ENCODE measurements at regions not wholly inside any gene's neighbourhood (a gene's known extent, or its start where the extent isn't known, plus 50 kb on each side); places are given as distances from the start of the nearest gene placed in this dataset.

GRCh38 chr10:123402021-123402420 lies 247.8 kb downstream of the BUB3 start:
- no peak for TF ChIP-seq PPARA (CRISPR knock-in tag; IDR thresholded peaks at IDR 0.05; ENCODE audit: borderline replicate concordance)
- TF ChIP-seq, protein P1, sequence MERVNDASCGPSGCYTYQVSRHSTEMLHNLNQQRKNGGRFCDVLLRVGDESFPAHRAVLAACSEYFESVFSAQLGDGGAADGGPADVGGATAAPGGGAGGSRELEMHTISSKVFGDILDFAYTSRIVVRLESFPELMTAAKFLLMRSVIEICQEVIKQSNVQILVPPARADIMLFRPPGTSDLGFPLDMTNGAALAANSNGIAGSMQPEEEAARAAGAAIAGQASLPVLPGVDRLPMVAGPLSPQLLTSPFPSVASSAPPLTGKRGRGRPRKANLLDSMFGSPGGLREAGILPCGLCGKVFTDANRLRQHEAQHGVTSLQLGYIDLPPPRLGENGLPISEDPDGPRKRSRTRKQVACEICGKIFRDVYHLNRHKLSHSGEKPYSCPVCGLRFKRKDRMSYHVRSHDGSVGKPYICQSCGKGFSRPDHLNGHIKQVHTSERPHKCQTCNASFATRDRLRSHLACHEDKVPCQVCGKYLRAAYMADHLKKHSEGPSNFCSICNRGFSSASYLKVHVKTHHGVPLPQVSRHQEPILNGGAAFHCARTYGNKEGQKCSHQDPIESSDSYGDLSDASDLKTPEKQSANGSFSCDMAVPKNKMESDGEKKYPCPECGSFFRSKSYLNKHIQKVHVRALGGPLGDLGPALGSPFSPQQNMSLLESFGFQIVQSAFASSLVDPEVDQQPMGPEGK (CRISPR knock-in tag; IDR thresholded peaks at IDR 0.05; ENCODE audit: borderline replicate concordance), result no peak
- no peak for TF ChIP-seq TCF4 (CRISPR knock-in tag; IDR thresholded peaks at IDR 0.05; ENCODE audit: borderline replicate concordance)
- TF ChIP-seq SNAI2 (CRISPR knock-in tag; IDR thresholded peaks at IDR 0.05), result no peak
- no peak for TF ChIP-seq CSDC2 (CRISPR knock-in tag; IDR thresholded peaks at IDR 0.05)
- no peak for TF ChIP-seq ARNTL (CRISPR knock-in tag; IDR thresholded peaks at IDR 0.05; ENCODE audit: borderline replicate concordance, low read depth)
- no peak for TF ChIP-seq CSRNP3 (CRISPR knock-in tag; IDR thresholded peaks at IDR 0.05)
- TF ChIP-seq ZC3H10 (CRISPR knock-in tag; IDR thresholded peaks at IDR 0.05), result no peak
- TF ChIP-seq CREB5 (CRISPR knock-in tag; IDR thresholded peaks at IDR 0.05; ENCODE audit: low read depth), result no peak
- TF ChIP-seq OSR1 (CRISPR knock-in tag; IDR thresholded peaks at IDR 0.05), result no peak
- TF ChIP-seq ZNF565 (CRISPR knock-in tag; conservative IDR thresholded peaks at IDR 0.05; ENCODE audit: low read depth), result no peak
- TF ChIP-seq ZFP30 (CRISPR knock-in tag; IDR thresholded peaks at IDR 0.05), result no peak
- no peak for TF ChIP-seq ESRRG (CRISPR knock-in tag; IDR thresholded peaks at IDR 0.05)
- no peak for TF ChIP-seq ISL1 (CRISPR knock-in tag; IDR thresholded peaks at IDR 0.05)
- no peak for TF ChIP-seq RARB (CRISPR knock-in tag; IDR thresholded peaks at IDR 0.05)
- no peak for ATAC-seq

GRCh38 chr10:123402656-123403055 lies 248.5 kb downstream of the BUB3 start:
- no peak for ATAC-seq
- no peak for TF ChIP-seq CSRNP3 (CRISPR knock-in tag; IDR thresholded peaks at IDR 0.05)
- TF ChIP-seq TOX (CRISPR knock-in tag; IDR thresholded peaks at IDR 0.05; ENCODE audit: borderline replicate concordance), result no peak
- no peak for TF ChIP-seq TCF4 (CRISPR knock-in tag; IDR thresholded peaks at IDR 0.05; ENCODE audit: borderline replicate concordance)

GRCh38 chr10:123404357-123404756 lies 250.2 kb downstream of the BUB3 start:
- no peak for TF ChIP-seq ARNTL (CRISPR knock-in tag; IDR thresholded peaks at IDR 0.05; ENCODE audit: borderline replicate concordance, low read depth)
- TF ChIP-seq CSRNP3 (CRISPR knock-in tag; IDR thresholded peaks at IDR 0.05), result no peak
- peak; percentile 5; the same call in 1 of the 2 replicates for TF ChIP-seq ZFP30 (CRISPR knock-in tag; IDR thresholded peaks at IDR 0.05)
- TF ChIP-seq ZC3H10 (CRISPR knock-in tag; IDR thresholded peaks at IDR 0.05), result no peak
- TF ChIP-seq GLIS3 (CRISPR knock-in tag; IDR thresholded peaks at IDR 0.05), result no peak
- no peak for ATAC-seq

DNA sequence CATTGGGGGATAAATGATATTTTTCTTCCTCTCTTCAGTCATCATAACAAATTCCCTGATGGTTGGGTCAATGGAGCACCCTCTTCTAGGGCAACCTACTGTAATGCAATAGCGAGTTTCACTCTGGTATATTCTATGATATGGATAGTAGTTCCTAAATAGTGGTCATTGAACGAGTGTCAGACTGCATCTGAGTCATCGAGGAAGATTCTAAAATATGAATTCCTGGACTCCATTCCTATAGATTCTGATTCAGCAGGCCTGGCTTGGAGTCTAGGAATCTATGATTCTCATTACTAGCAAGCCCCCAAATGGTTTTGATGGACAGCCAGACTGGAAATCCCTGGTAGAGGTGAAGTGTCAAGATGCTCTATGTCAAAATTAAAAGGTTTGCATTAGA lies 254.5 kb downstream of the BUB3 start:
- ATAC-seq, result no peak
- no peak for TF ChIP-seq RARB (CRISPR knock-in tag; IDR thresholded peaks at IDR 0.05)
- no peak for TF ChIP-seq ZNF8 (CRISPR knock-in tag; IDR thresholded peaks at IDR 0.05)
- no peak for TF ChIP-seq ZFP30 (CRISPR knock-in tag; IDR thresholded peaks at IDR 0.05)
- no peak for TF ChIP-seq PPARA (CRISPR knock-in tag; IDR thresholded peaks at IDR 0.05; ENCODE audit: borderline replicate concordance)
- TF ChIP-seq ARNTL (CRISPR knock-in tag; IDR thresholded peaks at IDR 0.05; ENCODE audit: borderline replicate concordance, low read depth), result no peak
- TF ChIP-seq, protein P2, sequence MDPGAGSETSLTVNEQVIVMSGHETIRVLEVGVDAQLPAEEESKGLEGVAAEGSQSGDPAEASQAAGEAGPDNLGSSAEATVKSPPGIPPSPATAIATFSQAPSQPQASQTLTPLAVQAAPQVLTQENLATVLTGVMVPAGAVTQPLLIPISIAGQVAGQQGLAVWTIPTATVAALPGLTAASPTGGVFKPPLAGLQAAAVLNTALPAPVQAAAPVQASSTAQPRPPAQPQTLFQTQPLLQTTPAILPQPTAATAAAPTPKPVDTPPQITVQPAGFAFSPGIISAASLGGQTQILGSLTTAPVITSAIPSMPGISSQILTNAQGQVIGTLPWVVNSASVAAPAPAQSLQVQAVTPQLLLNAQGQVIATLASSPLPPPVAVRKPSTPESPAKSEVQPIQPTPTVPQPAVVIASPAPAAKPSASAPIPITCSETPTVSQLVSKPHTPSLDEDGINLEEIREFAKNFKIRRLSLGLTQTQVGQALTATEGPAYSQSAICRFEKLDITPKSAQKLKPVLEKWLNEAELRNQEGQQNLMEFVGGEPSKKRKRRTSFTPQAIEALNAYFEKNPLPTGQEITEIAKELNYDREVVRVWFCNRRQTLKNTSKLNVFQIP (CRISPR knock-in tag; IDR thresholded peaks at IDR 0.05; ENCODE audit: borderline replicate concordance, low read depth), result no peak
- no peak for TF ChIP-seq CSRNP3 (CRISPR knock-in tag; IDR thresholded peaks at IDR 0.05)
- no peak for TF ChIP-seq ESRRG (CRISPR knock-in tag; IDR thresholded peaks at IDR 0.05)
- TF ChIP-seq TCF4 (CRISPR knock-in tag; IDR thresholded peaks at IDR 0.05; ENCODE audit: borderline replicate concordance), result no peak
- TF ChIP-seq ZNF565 (CRISPR knock-in tag; conservative IDR thresholded peaks at IDR 0.05; ENCODE audit: low read depth), result no peak
- no peak for TF ChIP-seq SNAI2 (CRISPR knock-in tag; IDR thresholded peaks at IDR 0.05)
- TF ChIP-seq CSDC2 (CRISPR knock-in tag; IDR thresholded peaks at IDR 0.05), result no peak
- no peak for TF ChIP-seq GLIS3 (CRISPR knock-in tag; IDR thresholded peaks at IDR 0.05)
- no peak for TF ChIP-seq ZNF70 (CRISPR knock-in tag; IDR thresholded peaks at IDR 0.05)
- no peak for TF ChIP-seq ISL1 (CRISPR knock-in tag; IDR thresholded peaks at IDR 0.05)
- no peak for TF ChIP-seq BACH2 (CRISPR knock-in tag; IDR thresholded peaks at IDR 0.05; ENCODE audit: borderline replicate concordance)

Data from SK-N-SH treated with all-trans-retinoic acid at 6 μM for 48 hours (cell line).